GM21619 (cell line): ENCODE measurements at regions not wholly inside any gene's neighbourhood (a gene's known extent, or its start where the extent isn't known, plus 50 kb on each side); places are given as distances from the start of the nearest gene placed in this dataset.
"Not testable (repeated sequence)": the region's sequence is repeated elsewhere in the genome, so short reads cannot be mapped to it uniquely, and the experiment has no call there.

Experiments
- ATAC-seq: cut with Tn5 transposase; IDR thresholded peaks from one replicate; pipeline ENCODE4 v1.9.1; 2021; ENCODE audit not compliant: unreplicated experiment

DNA sequence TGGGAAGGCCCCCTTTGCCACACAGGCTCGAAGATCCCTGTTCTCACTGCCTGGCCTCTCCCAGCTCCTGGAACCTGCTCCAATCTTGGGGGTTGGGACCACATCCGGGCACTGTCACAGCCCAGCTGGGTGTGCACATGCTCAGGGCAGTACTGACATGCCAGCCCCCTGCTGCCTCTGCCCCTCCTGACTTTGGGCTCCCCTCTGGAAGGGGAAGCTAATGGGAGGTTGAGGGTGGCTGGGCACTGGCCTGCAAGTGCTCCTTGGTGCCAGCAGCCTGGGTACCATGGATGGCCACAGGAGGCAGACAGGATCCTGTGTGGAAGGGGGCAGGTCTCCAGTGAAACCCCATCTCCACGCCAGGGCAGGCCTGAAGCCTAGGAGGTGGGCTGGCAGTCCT lies 126.1 kb upstream of the NOL4 start:
- ATAC-seq = no peak

DNA sequence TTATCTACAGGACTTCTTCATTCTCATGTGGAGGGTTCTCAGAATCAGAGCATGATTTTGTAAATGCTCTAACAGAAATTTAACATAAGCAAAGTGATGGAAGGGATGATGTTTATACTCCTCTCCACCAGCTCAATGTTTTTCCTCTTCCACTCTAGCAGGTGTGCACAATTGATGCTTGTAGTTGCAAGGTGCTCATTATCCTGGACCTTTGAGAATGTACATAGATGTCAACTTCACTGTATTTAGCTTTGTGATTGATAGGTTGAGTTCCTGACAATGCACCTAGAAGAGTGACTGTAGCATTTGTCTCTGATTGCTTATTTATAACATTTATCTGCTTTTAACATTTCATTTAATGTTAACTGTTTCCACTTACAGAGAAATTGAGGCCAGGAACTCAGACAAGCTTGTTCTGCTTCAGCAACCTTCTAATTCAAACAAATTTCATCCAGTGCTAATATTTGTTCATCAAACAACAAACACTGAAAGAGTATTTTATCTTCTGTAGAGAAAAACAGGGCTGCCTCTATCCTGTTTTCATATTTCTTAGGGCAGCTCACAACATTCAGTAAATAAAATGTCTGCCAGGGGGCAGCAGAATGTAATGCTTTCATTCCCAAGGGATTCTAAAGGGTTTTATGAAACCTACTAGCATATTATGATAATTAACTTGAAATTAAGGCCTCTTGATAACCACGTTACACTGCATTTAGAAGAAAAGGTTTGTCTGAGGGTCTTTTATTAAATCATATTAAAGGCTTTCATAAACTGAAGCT lies 127.9 kb upstream of the NOL4 start:
- no peak for ATAC-seq

DNA sequence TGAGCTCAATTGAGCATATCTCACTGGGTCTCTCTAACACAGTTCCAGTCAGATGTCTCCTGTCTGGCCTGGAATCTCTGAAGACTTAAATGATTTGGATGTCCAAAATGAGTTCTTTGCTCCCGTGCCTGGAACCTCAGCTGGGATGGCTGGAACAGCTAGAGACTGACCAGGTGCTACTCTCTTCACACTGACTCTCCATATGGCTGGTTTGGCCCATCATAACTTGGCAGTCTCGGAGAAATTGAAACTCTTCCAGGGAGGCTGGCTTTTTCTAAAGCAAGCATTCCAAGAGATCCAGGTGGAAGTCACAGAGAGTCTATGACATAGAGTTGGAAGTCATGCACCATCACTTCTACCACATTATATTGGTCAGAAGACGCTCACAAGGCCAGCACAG lies 129.6 kb upstream of the NOL4 start:
- ATAC-seq = no peak

DNA sequence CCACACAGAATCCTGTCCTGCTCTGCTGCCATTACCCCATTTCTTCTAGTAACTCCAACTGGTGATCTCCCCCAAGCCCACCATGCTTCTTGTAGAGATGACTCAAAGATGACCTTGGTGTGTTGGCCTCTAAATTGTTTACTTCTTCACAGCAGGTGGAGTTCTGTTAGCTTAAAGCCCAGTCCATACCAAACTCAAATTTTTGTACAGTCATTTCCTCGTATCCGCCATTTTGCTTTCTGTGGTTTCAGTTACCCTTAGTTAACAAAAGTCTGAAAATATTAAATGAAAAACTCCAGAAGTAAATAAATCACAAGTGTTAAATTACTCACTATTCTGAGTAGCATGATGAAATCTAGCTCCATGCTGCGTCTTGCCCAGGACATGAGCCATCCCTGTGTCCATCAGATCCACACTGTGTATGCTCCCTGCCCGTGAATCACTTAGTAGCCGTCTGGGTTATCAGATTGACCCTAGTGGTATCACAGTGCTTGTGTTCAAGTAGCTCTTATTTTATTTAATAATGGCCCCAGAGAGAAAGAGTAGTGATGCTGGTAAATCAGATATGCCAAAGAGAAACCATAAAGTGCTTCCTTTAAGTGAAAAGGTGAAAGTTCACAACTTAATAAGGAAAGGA lies 133.3 kb upstream of the NOL4 start:
- ATAC-seq = no peak

DNA sequence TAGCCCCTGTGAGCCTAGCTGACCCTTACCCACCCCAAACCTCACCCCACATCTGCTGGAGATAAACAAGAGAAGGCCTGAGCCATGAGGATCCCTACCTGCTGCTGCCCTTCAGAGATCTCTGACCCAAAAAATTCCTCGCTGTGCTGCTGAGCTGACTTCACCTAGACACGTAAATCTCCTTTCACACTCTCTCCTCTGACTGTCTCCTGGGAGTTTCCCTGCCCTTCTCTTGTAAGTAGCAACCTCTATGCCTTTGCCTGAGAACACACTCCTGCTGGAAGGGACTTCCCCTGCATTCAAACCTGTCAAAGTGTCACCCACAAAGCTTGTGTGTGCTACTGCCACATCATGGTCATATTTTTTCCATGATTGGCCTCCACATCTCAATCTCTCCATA lies 134.2 kb upstream of the NOL4 start:
- peak; percentile 94 for ATAC-seq

DNA sequence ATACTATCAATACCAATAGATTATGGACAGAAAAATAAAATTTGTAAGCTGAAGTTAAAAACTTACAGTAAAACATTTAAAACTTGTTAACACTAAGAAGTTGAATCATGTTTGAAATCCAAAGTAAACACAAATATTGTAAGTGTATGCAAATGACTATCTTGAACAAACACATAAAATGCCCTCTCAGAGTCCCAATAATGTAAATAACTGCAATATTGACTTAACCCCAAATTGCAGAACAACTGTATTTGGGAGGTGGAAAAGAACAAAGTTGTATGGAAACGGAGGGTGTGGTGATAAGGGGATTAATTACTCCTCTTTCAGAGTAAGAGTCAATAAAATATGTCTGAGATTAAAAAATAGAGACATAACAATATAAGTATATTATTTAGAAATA lies 140.0 kb upstream of the NOL4 start:
- ATAC-seq = no peak

DNA sequence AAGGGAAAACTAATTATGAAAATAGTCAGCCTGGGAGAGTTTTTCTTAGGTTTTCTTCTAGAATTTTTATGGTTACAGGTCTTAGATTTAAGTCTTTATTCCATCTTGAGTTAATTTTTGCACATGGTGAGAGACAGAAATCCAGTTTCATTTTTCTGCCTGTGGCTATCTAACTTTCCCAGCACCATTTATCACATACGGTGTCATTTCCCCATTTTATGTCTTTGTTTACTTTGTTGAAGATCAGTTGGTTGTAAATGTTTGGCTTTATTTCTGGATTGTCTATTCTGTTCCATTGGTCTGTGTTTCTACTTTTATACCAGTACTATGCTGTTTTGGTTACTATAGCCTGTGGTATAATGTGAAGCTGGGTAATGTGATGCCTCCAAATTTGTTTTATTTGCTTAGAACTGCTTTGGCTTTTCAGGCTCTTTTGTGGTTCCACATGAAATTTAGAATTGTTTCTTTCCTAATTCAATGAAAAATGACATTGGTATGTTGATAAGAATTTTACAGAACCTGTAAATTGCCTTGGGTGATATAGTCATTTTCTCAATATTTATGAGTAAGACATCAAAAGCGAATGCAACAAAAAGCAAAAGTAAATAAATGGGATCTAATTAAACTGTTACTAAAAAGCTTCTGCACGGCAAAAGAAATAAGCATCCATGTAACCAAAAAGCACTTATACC lies 146.1 kb upstream of the NOL4 start:
- ATAC-seq = no peak

DNA sequence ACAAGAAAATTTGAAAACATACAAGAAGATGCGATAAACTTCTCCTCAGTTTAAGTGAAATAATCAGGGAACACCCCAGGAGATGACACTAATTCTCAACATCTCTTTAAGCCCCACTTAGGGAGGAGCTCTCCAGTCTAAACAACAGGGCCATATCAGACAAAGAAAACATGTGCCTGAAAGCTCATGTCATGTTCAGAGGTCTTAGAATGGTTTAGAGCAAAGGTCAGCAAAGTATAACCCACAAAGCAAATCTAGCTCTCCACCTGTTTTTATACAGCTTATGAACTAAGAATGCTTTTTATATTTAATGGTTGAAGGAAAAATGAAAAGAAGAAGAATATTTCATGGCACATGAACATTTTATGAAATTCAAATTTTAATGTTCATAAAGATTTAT lies 155.6 kb upstream of the NOL4 start:
- ATAC-seq = no peak

DNA sequence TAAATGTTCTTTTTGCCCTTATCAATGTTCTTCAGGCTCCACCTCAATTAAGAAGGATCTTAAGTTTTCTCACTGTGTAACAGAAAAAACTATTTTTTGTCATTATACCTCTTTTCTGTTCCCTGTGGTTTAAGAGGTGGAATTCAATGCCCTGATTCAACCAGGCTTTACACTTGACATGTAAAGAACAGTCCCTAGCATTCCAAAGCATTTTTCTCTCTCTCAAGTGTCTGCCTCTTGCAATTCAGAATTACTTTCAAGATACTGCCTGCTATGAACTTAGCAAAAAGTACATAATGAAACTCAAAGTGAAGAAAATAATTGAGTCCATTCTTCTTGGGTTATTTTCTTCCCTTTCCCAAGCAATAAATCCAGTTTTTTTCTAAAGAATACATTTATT lies 160.6 kb upstream of the NOL4 start:
- ATAC-seq = no peak

DNA sequence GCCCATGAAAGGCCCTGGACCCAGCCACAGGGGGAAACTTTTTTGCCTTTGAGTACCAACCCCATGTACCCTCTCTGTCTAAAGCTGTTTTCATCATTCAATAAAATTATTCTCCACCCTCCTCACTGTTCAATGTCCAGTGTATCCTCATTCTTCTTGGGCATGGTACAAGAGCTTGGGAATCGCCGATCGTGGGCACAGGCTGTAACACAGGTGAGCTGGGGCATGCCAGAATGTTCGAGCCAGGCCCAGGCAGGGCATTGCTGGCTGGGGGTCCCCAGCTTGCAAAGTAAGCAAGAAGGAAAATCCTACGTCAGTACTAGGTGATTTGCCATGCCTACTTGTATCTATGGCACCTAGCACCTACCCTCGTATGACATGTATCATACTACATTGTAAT lies 162.1 kb upstream of the NOL4 start:
- ATAC-seq = no peak

DNA sequence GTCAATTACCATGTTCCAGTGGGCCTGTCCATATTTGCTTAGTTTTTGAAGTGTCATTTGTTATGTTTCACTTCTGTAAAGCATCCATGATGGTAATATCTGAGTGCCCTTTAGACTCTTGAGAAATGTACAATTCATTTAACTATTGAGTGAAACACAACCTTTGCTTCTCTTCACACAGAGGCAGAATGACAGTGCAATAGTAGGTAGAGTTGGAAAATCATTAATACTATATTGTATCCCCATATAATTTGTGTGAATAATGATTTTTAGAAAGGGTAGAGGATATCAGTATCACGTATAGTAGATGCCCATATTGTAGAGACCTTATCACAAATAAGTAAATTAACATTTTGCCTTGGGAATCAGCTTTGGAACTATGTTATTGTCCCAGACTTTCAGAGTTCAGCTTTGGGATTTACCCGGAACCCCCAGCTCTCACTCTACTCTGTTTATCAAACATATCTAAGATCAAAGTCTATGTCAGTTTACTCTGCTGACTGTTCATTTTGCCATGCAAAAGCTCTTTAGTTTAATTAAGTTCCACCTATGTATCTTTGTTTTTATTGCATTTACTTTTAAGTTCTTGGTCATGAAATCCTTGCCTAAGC lies 172.7 kb upstream of the NOL4 start:
- no peak for ATAC-seq

DNA sequence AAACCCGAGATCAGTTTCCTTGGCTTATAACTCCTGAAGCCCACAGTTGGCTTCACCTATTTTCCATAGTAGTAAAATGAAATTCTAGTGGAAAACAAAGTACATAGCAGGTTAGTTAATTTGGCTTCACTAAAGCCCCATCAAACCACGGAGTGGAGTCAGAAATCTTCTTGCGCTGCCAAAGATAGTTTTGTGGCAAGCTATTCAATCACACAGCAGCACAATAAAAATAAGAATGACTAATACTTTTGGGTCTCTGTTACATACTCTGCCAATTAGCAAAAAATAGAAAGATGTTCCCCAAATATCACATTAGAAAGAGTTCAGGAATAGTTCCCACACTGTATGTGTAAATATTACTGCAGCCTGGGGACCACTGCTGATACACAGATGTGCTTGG lies 175.2 kb upstream of the NOL4 start:
- no peak for ATAC-seq

DNA sequence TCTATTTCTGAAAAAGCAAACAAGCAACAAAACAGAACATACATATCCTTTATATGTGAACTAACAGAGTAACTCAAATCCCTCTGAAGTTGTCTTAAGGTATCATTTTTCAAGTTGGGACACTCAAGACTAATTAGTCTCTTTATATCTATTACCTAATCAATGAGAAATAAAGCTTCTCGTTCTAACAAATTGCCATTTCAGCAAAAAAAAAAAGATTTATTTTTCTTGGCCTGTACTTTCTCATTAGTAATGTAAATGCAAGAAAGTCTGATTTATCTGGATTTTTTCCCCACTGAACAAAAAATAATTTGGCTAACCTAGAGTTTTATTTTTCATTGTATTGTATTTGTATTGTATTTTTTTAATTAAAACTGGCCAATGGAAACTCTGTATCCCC lies 176.1 kb upstream of the NOL4 start:
- no peak for ATAC-seq

DNA sequence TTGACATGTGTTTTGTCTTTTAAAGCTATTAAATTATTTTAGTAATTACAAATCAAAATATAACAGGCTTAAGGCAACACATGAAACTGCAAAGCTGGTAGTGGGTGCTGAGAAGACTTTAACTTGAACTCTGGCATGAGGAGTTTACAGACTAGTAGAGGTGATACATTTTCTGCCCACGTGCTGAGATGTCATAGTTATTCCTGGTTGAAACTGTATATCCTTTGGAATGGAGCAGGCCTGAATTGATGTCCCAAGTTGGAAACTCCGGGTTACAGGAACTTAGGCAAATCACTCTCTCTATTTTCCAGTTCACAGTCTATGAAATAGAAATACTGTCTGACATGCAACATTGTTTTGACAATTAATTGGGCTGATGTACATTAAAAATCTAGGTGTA lies 177.1 kb upstream of the NOL4 start:
- ATAC-seq = no peak

DNA sequence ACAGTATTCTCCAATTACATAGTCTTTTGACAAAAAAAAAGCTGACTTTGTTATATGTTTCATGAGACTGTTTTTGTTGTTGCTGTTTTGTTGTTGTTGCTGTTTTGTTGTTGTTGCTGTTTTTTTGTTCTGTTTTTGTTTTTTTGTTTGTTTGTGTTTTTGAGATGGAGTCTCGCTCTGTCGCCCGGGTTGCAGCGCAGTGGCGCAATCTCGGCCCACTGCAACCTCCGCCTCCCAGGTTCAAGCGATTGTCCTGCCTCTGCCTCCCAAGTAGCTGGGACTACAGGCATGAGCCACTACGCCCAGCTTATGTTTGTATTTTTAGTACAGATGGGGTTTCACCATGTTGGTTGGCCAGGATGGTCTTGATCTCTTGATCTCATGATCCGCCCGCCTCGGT lies 182.8 kb upstream of the NOL4 start:
- not testable (repeated sequence) for ATAC-seq

DNA sequence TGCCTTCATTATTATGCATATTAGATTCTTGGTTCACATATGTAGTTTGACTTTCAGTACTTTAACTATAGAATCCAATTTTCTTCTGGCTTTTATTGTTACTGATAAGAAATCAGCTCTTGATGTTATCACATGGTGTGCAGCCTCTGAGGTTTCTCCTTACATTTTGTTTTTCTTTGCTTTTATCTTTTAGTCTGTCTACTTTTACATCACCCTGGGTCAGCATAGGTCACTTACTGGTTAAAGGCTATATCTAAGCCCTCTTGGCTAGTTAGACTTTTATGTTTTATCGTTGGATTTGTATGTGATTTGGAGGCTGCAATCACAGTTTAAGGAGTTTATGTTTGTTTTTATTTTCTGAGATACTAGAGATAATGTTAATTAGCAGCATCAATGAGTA lies 187.2 kb upstream of the NOL4 start:
- ATAC-seq = no peak

DNA sequence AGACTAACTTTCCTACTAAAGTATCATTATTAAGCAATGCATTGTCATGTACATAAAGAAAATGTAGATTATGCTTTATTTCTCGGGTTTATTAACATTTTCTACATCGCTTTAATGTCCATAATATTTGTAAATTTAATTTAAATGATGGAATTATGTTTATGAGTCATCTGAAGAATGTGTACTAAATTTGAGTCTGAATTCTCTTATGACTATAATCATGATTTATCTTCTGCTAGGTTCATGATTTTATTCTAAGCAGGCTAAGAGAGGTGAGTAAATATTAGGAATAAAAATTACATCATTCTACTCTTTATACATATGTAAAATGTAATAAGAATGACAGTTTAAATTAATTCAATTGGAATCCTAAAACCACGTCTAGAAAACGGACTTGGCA lies 206.3 kb upstream of the NOL4 start:
- no peak for ATAC-seq

DNA sequence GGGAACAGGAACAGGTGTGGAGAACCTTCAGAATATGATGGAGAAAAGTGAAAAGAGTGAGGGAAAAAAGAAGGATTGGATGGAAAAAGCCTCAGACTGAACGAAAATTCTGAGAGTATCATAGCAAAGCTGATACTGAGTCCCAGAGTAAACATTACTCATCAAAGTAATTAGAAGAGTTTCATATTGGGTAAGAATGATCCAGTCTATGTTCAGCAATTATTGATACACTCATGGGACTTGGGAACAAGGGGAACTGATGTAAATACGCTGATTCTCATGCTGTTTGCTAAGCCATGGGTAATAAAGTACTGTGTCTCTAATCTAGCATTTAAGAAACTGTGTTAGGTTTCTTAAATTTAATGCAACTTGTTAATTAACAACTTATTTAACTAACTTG lies 219.9 kb upstream of the NOL4 start:
- no peak for ATAC-seq

DNA sequence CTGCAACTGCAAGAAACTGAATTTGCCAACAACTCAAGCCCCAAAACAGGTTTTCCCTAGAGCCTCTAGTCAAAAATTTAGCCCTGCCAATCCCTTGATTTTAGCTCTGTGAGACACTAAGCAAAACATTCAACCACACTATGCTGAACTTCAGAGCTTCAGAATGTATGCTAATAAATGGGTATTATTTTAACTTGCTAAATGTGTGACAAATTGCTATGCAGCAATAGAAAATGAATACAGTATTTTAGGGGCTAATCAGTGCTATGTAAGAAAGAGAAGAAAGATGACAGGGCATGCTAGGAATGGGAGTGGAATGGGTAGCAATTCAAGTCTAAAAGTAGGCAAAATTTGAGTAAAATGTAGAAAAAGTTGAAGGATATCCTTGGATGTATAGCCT lies 223.9 kb upstream of the NOL4 start:
- no peak for ATAC-seq

DNA sequence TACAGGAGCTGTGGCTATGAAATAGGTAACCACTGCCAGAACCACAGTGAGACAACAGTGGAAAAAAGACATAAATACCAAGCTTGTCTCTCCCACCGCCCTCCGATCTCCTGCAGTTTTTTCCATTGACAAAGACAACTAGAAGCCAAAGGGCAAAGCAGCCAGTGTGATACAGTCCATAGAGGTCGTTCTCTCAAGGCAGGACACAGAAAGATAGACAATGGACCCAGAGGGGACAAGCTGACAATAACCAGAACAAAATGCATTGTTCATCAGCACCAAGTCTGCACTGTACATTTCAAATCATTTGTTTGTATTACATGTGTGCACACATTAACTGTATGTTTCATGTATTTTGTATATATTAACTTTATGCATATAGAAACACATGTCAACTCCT lies 233.0 kb upstream of the NOL4 start:
- ATAC-seq = no peak

DNA sequence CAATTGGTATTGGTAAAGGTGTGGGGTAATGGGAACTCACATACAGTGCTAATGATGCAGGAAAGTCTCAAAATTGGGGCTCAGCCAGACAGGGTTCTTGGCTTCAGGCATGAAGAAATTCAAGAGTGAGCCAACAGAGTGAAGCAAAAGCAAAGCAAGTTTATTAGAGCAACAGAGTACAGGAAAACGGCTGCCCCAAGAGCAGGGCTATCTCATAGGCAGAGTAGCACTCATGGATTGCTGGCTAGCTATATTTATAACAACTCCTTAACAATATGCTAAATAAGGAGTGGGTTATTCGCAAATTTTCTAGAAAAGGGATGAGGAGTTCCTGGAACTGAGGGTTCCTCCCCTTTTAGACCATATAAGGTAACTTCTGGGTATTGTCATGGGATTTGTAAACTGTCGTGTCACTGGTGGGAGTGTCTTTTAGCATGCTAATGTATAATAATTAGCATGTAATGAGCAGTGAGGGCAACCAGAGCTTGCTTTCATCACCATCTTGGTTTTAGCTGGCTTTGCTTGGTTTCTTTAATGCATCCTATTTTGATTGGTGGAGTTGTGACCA lies 233.8 kb upstream of the NOL4 start:
- ATAC-seq = no peak

DNA sequence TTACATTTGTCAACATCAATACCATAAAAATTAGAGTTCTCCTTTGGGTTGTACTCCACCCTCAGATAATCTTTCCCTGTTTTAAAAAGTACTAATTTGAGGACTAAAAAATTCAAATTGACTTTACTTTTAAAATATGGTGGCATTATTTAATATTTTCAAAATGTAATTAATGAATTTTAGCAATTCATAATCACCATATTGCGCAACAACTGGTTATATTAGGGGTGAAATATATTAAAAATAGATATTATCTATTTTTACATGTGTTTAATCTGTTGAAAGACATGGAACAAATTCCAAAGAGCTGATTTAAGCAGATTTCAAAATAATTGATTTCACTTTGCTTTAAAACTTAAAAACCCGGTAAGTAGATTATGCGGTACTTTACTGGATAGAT lies 236.6 kb upstream of the NOL4 start:
- no peak for ATAC-seq
